ENCODE measurements at regions not wholly inside any gene's neighbourhood (a gene's known extent, or its start where the extent isn't known, plus 50 kb on each side); places are given as distances from the start of the nearest gene placed in this dataset.

- TF ChIP-seq POLR2A (IDR thresholded peaks at IDR 0.05) = no peak
- no peak for TF ChIP-seq CTCF (IDR thresholded peaks at IDR 0.05)
- TF ChIP-seq POLR2AphosphoS5 (IDR thresholded peaks at IDR 0.05) = no peak
- no peak for TF ChIP-seq EP300 (IDR thresholded peaks at IDR 0.05)
Observed at GRCh38 chr17:34024386-34024785, 230.7 kb upstream of the CCL2 start.
